Smooth muscle cell (in vitro differentiated cells): ENCODE measurements at regions not wholly inside any gene's neighbourhood (a gene's known extent, or its start where the extent isn't known, plus 50 kb on each side); places are given as distances from the start of the nearest gene placed in this dataset.

ENCODE experiments used
- DNase-seq: peaks from one replicate; lab custom pipeline; 2025; ENCODE audit not compliant: unreplicated experiment; lab: John Stamatoyannopoulos, UW
- H2AFZ ChIP-seq: fragments of 200-600 bp; sonication (generic); 2 replicates; pipeline ENCODE4 v1.6.0; 2016; ENCODE audit warnings: antibody characterized with exemption, low read depth, mild to moderate bottlenecking
- H3F3A ChIP-seq: fragments of 200-600 bp; sonication (generic); 2 replicates; pipeline ENCODE4 v1.6.0; 2017; ENCODE audit warnings: antibody characterized with exemption, low read depth
- H3K27ac ChIP-seq: fragments of 200-600 bp; sonication (generic); 2 replicates; pipeline ENCODE4 v1.5.1; 2016; ENCODE audit warnings: low read depth, mild to moderate bottlenecking
- H3K27me3 ChIP-seq: fragments of 200-600 bp; sonication (generic); 2 replicates; pipeline ENCODE4 v1.6.1; 2016; ENCODE audit warnings: low read depth, mild to moderate bottlenecking
- H3K36me3 ChIP-seq: fragments of 200-600 bp; sonication (generic); 2 replicates; pipeline ENCODE4 v1.5.1; 2016; ENCODE audit warnings: low read depth
- H3K4me1 ChIP-seq: fragments of 200-600 bp; sonication (generic); 2 replicates; pipeline ENCODE4 v1.5.1; 2016; ENCODE audit warnings: low read depth
- H3K4me2 ChIP-seq: fragments of 200-600 bp; sonication (generic); 2 replicates; pipeline ENCODE4 v1.6.0; 2016; ENCODE audit warnings: mild to moderate bottlenecking
- H3K4me3 ChIP-seq: fragments of 200-600 bp; sonication (generic); 2 replicates; pipeline ENCODE4 v1.5.1; 2016; ENCODE audit warnings: mild to moderate bottlenecking
- H3K79me2 ChIP-seq: fragments of 200-600 bp; sonication (generic); 2 replicates; pipeline ENCODE4 v1.6.0; 2016; ENCODE audit warnings: low read depth, mild to moderate bottlenecking
- H3K9ac ChIP-seq: fragments of 200-600 bp; sonication (generic); 2 replicates; pipeline ENCODE4 v1.6.0; 2016; ENCODE audit warnings: low read depth
- H3K9me3 ChIP-seq: fragments of 200-600 bp; sonication (generic); replicated peaks from 2 replicates; pipeline ENCODE4 v1.5.1; 2016; ENCODE audit warnings: low read depth
- H4K20me1 ChIP-seq: fragments of 200-600 bp; sonication (generic); 2 replicates; pipeline ENCODE4 v1.6.0; 2016; ENCODE audit warnings: low read depth
- CTCF ChIP-seq: fragments of 200-600 bp; sonication (generic); IDR thresholded peaks from 2 replicates; pipeline ENCODE4 v1.5.1; 2017; ENCODE audit warnings: borderline replicate concordance, mild to moderate bottlenecking, antibody characterized with exemption; ENCODE audit not compliant: insufficient read depth, poor library complexity, severe bottlenecking
- WGBS: methylation state at CpG from one replicate; pipeline ENCODE4 v1.1.7; 2016; ENCODE audit warnings: low lambda C conversion rate; 5-methylcytosine and 5-hydroxymethylcytosine counted together

DNA sequence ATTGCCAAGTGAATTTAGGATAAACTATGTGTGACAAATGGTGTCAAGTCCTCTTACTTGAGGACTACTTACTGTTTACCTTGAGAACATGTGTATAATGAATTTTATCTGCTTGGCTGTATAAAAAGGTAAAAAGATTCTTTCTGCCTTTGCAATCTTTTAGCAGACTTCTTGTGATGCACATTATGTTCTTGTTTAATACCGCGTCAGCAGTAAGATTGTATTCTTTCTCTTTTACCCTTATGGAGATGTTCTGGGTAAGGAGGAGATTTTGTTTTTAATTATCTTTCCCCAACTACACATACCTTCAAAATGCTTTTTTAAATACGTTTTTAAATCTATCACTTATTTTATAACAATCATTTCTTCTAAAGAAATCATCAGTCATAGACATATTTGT lies 1166.4 kb upstream of the CNTN5 start:
- TF ChIP-seq CTCF, result no peak
- H3K27ac ChIP-seq, result no peak overlapping the region
- DNase-seq, result no peak
- no peaks in the 10 kb centered on the region for H3K79me2 ChIP-seq
- WGBS, result 65% methylated on average over 3 of the region's 3 CpGs
- H3K36me3 ChIP-seq, result no peaks in the 10 kb centered on the region
- H2AFZ ChIP-seq, result no peak overlapping the region
- H3K4me1 ChIP-seq, result peaks cover 6% of the 10 kb centered on the region
- H3F3A ChIP-seq, result no peaks in the 10 kb centered on the region
- no peak overlapping the region for H3K4me3 ChIP-seq
- no peak overlapping the region for H3K9ac ChIP-seq
- no peaks in the 10 kb centered on the region for H3K27me3 ChIP-seq
- H3K9me3 ChIP-seq, result no peaks in the 10 kb centered on the region
- H3K4me2 ChIP-seq, result no peak overlapping the region
- H4K20me1 ChIP-seq, result no peaks in the 10 kb centered on the region

- no peaks in the 10 kb centered on the region for H3K36me3 ChIP-seq
- WGBS, result 87% methylated on average over 14 of the region's 14 CpGs
These were observed 1165.9 kb upstream of the CNTN5 start for GRCh38 chr11:97854877-97855276.

DNA sequence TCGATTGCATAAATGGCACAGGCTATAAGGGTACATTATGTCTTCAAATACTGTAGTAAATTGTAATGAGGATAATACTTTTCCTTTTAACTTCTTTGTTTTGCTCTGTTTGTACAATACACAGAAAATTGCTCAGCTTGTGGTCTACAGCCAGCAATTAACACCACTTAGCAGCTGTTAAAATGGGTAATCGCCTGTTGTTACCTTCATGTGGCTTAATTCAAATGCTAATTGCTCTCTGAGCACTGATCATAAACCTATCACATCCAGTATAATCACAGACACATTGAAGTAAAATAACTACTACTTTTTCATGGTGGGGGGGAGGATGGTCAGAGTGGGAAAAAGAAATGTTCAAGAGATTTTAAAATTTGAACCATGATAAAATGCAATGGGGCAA lies 1164.1 kb upstream of the CNTN5 start:
- H2AFZ ChIP-seq, result no peak overlapping the region
- no peaks in the 10 kb centered on the region for H3K27me3 ChIP-seq
- H3K36me3 ChIP-seq, result no peaks in the 10 kb centered on the region
- H3K79me2 ChIP-seq, result no peaks in the 10 kb centered on the region
- TF ChIP-seq CTCF, result no peak
- no peaks in the 10 kb centered on the region for H4K20me1 ChIP-seq
- no peaks in the 10 kb centered on the region for H3K9me3 ChIP-seq
- no peak overlapping the region for H3K4me3 ChIP-seq
- H3K4me2 ChIP-seq, result no peak overlapping the region
- no peak overlapping the region for H3K9ac ChIP-seq
- no peak overlapping the region for H3K27ac ChIP-seq
- DNase-seq, result no peak
- 15% methylated on average over 2 of the region's 2 CpGs for WGBS
- H3F3A ChIP-seq, result no peaks in the 10 kb centered on the region
- peaks cover 6% of the 10 kb centered on the region for H3K4me1 ChIP-seq

More at GRCh38 chr11:97854877-97855276, 1165.9 kb upstream of the CNTN5 start:
- Histone ChIP-seq H3K4me2 (no peak overlapping the region), H4K20me1 (no peaks in the 10 kb centered on the region), H3K9me3 (no peaks in the 10 kb centered on the region), H3K9ac (no peak overlapping the region), H3K4me1 (peaks cover 6% of the 10 kb centered on the region), H3K79me2 (no peaks in the 10 kb centered on the region), H3K27me3 (no peaks in the 10 kb centered on the region), H3K27ac (no peak overlapping the region), H3K4me3 (no peak overlapping the region), H2AFZ (no peak overlapping the region), H3F3A (no peaks in the 10 kb centered on the region)
- no peak for TF ChIP-seq CTCF
- DNase-seq, result no peak

GRCh38 chr11:97860237-97860636 lies 1160.5 kb upstream of the CNTN5 start:
- no peaks in the 10 kb centered on the region for H4K20me1 ChIP-seq
- no peaks in the 10 kb centered on the region for H3K9me3 ChIP-seq
- no peaks in the 10 kb centered on the region for H3F3A ChIP-seq
- no peaks in the 10 kb centered on the region for H3K36me3 ChIP-seq
- TF ChIP-seq CTCF, result no peak
- no peak overlapping the region for H3K4me3 ChIP-seq
- no peaks in the 10 kb centered on the region for H3K79me2 ChIP-seq
- H3K27me3 ChIP-seq, result no peaks in the 10 kb centered on the region
- 52% methylated on average over 1 of the region's 1 CpG for WGBS
- H3K4me1 ChIP-seq, result peaks cover 6% of the 10 kb centered on the region
- no peak overlapping the region for H3K9ac ChIP-seq
- H3K4me2 ChIP-seq, result no peak overlapping the region
- no peak overlapping the region for H2AFZ ChIP-seq
- no peak overlapping the region for H3K27ac ChIP-seq
- no peak for DNase-seq
